ENCODE measurements at regions not wholly inside any gene's neighbourhood (a gene's known extent, or its start where the extent isn't known, plus 50 kb on each side); places are given as distances from the start of the nearest gene placed in this dataset.
"Not testable (repeated sequence)": the region's sequence is repeated elsewhere in the genome, so short reads cannot be mapped to it uniquely, and the experiment has no call there.

- no peak for DNase-seq
Observed at GRCh38 chr2:177000061-177000714, 212.4 kb upstream of the HNRNPA3 start.

GRCh38 chr2:177000715-177001072 lies 211.9 kb upstream of the HNRNPA3 start:
- DNase-seq: no peak

DNA sequence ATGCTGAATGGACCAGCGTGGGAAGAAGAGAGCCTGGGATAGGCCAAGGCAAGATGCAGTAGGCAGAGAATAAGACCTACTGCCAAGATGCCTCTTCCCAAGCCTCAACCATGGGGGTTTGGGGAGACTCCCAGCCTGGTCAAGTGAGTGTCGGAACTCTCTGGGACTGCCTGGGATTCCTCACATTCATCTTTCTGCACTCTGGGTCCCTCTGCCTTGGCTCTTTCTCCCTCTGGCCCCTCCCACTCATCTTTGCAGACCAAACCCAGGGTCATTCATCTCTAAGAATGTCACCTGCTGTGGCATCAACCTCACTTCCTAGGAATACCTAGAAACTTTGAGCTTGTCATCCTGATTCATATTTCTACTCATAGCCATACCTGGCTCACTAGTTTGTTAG lies 211.3 kb upstream of the HNRNPA3 start:
- DNase-seq: no peak

DNA sequence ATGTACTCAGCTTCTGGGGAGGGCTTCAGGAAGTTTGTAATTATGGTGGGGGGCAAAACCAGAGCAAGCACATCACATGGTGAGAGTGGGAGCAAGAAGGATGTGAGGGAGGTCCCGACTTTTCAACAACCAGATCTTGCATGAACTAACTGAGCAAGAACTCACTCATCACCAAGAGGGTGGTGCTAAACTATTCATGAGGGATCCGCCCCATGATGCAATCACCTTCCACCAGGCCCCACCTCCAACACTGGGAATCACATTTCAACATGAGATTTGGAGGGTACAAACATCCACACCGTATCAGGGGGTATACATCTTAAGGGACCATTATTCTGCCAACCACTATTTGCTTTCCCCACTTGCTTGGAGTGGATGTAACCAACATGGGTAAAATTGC lies 209.6 kb upstream of the HNRNPA3 start:
- no peak for DNase-seq

DNA sequence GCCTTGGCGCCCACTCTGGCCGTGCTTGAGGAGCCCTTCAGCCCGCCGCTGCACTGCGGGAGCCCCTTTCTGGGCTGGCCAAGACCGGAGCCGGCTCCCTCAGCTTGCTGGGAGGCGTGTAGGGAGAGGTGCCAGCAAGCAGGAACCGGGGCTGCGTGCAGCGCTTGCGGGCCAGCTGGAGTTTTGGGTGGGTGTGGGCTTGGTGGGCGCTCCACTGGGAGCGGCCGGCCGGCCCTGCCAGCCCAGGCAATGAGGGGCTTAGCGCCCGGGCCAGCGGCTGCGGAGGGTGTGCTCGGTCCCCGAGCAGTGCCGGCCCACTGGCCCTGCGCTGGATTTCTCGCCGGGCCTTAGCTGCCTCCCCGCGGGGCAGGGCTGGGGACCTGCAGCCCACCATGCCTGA lies 204.9 kb upstream of the HNRNPA3 start:
- not testable (repeated sequence) for DNase-seq

DNA sequence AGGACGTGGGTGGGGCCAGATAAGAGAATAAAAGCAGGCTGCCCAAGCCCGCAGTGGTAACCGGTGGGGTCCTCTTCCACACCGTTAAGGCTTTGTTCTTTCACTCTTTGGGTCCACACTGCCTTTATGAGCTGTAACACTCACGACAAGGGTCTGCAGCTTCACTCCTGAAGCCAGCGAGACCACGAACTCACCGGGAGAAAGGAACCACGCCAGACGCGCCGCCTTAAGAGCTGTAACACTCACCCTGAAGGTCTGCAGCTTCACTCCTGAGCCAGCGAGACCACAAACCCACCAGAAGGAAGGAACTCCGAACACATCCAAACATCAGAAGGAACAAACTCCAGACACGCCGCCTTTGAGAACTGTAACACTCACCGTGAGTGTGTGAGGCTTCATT lies 203.9 kb upstream of the HNRNPA3 start:
- not testable (repeated sequence) for DNase-seq

GRCh38 chr2:177010146-177010545 lies 202.4 kb upstream of the HNRNPA3 start:
- no peak for DNase-seq

DNA sequence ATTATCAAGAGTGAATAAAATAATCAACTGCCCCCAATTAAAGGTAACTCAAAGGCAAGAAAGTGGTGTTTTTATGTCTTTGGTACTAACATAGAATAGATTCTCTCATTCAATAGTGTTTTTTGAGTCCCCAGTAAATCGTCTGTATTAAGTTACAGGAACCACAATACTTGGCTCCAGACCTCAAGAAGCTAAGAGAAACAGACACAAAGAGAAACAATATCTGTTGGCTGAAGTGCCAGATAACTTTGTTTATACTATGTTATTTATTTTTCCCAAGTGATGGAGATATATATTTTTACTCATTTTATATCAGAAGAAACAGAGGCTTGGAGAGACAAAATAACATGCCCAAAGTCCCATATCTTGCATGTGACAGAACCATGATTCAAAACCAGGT lies 201.7 kb upstream of the HNRNPA3 start:
- DNase-seq: no peak

GRCh38 chr2:177014946-177015345 lies 197.6 kb upstream of the HNRNPA3 start:
- DNase-seq: no peak

GRCh38 chr2:177015356-177015923 lies 197.2 kb upstream of the HNRNPA3 start:
- DNase-seq: no peak

DNA sequence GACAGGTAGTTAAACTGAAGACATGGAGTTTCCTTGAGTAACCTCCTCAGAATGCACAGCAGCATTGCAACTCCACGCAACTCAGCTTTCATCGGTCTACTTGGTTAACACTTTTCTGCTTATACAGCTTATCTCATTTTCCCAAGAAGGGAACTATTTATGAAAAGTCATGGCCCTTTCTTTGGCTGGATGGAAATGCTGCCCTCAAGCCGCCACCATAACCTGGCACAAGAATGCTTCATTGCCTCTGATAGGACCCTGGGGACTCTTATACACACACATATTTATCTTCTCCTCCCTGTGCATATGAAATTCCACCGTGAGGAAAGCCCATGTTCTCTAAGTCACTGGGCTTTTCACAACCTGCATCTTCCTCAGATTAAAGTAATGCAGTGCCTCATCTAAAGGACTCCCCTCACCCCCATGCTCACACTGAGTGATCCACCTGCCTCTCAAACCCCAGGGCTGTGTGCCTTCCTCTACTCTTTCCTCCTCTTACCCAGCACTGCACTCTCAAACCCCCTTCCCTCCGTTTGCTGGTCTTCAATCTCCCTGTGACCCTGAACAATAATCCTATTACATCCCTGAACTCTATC lies 192.0 kb upstream of the HNRNPA3 start:
- no peak for DNase-seq

- no peak for DNase-seq
Observed at GRCh38 chr2:177021706-177022343, 190.8 kb upstream of the HNRNPA3 start.

DNA sequence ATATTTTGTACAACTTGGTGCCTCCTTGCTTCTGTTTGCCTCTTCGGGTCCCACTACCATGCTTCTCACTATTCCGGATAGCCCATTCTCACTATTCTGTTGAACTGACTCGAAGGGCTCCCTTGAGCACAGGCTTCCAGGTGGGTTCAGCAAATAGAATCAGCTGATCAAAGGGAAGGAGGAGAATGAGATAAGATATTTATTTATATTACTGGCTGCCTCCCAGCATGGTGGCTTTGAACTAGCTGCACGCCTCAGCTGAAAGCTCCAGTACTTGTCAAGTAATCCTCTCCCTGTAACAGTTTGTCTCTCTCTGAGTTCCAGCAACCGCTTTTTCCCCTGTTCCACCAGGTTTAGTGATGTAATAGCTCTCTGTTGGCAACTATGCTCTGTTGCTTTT lies 187.8 kb upstream of the HNRNPA3 start:
- no peak for DNase-seq

- DNase-seq: peak; percentile 35
Observed at GRCh38 chr2:177026253-177026652, 186.3 kb upstream of the HNRNPA3 start.

DNA sequence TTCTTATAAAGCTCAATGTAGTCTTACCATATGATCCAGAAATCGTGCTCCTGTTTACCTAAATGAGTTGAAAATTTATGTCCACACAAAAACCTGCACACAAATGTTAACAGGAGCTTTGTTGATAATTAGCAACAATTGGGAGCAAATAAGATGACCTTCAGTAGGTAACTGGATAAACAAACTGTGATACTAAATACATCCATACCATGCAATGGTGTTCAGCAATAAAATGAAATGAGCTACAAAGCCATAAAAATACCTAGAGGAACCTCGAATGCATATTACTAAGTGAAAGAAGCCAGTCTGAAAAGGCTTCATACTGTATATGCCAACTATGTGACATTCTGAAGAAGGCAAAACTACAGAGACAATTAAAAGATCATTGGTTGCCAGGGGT lies 185.6 kb upstream of the HNRNPA3 start:
- no peak for DNase-seq

GRCh38 chr2:177028296-177028695 lies 184.3 kb upstream of the HNRNPA3 start:
- no peak for DNase-seq

DNA sequence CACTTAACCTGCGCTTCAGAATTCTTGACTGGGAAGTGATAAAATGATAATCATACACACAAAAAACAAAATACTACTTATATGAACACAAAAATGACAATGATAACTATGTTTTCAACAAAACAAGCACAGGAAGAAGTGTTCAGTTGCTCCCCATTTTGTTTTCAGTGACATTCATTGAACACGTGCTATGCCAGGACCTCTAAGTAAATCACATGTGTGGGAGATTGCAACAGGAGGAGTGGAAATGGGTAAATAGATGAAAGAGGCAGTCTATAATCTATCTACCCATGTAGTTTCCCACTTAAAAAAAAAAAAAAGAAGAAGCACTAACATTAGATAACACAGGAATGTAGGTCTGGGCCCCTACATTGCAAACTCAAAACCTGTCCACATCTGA lies 183.5 kb upstream of the HNRNPA3 start:
- no peak for DNase-seq

GRCh38 chr2:177029501-177029900 lies 183.1 kb upstream of the HNRNPA3 start:
- no peak for DNase-seq

DNA sequence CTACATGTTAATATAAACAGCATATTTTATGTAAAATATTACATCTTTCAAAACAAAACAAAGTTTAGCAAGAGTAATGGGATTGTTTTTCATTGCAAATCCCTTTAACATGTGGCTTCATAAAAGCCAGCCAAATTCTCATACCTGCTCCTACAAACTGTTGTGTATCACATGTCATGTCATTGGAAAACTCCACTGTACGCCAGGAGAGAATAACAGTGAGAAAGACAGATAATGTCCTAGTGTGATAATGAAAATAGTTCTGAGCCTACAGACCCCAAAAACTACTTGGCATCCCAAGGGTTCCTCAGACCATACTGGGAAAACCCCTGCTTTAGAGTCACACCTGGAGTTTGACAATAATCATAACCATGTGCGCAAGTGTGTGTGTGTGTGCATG lies 182.7 kb upstream of the HNRNPA3 start:
- DNase-seq: no peak

- DNase-seq: no peak
Observed at GRCh38 chr2:177030451-177031105, 182.0 kb upstream of the HNRNPA3 start.

DNA sequence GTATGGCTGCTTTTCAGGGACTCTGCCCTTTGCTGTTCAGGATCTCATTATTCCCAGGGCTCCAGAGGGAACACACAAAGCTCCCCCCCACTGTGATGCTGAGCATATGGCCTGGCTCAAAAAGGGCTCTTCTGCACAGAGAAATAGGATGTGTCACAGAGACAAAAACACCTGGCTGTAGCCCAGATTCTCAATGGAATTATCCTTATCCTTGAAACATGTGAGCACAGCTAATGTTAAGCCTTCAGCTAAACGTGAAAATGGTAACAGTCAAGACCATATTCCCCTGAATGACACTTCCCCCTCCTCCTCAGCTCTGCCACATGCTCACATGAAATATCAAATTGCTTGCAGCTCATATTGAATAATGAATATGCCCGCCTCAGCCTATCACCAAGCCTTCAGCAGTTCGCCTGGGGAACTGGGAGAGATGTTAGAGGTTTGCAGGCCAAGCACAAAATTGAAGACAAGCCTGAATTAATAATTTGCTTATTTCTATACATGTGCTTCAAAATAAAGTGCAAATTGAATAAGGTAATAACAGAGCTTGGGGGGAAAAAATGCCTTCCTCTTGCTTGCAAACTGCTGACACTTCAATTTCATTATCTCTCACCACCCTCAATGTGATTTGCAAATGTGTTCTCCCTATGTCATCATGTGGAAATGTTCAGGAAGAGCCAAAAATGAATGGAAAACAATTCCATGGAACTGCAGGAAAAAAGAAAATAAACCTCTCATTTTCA lies 181.0 kb upstream of the HNRNPA3 start:
- DNase-seq: no peak

DNA sequence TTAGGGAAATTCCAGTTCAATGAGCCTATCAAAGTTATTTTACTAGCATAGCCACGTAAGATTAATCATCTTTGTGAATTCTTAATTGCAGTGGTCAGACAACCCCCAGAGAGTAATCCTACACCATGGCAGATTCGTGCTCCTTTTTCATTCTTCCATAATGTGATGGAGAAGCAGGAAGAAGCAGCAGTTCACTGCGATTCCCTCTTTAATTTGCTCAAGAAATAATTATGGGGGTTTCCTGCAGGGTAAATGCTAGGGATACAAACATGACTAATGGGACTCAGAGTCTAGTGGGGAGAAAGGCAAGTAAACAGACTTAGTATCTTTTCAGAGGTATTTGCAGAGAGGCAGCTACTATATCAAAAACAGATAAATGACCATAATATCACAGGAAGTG lies 175.8 kb upstream of the HNRNPA3 start:
- DNase-seq: no peak

GRCh38 chr2:177037569-177037968 lies 175.0 kb upstream of the HNRNPA3 start:
- no peak for DNase-seq

Measured in NCI-H1048 (cell line).